GM12872 (cell line): ENCODE measurements at regions not wholly inside any gene's neighbourhood (a gene's known extent, or its start where the extent isn't known, plus 50 kb on each side); places are given as distances from the start of the nearest gene placed in this dataset.

Experiments used
- TF ChIP-seq, protein P1 (sequence below): IDR thresholded peaks from 3 replicates; pipeline ENCODE4 v1.5.1; 2011; ENCODE audit warnings: low read depth, mild to moderate bottlenecking, low read length, moderate library complexity; ENCODE audit not compliant: insufficient read depth

DNA sequence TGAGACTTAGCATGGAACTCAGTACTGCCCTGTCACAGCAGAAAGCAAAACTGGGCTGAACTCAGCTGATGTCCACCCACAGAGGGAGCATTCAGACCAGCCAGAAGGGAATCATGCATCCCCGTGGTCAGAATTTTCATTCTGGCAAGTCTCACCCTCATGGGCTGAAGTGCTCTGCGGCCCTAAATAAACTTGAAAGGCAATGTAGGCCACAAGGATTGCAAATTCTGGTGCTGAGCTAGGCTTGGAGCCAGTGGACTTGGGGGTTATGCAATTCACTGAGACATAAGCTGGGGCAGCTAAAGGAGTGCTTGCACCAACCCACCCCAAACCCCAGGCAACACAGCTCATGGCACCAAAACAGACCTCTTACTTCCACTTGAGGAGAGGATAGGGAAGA, 494.1 kb downstream of the GABRG1 start:
- TF ChIP-seq, protein P1, sequence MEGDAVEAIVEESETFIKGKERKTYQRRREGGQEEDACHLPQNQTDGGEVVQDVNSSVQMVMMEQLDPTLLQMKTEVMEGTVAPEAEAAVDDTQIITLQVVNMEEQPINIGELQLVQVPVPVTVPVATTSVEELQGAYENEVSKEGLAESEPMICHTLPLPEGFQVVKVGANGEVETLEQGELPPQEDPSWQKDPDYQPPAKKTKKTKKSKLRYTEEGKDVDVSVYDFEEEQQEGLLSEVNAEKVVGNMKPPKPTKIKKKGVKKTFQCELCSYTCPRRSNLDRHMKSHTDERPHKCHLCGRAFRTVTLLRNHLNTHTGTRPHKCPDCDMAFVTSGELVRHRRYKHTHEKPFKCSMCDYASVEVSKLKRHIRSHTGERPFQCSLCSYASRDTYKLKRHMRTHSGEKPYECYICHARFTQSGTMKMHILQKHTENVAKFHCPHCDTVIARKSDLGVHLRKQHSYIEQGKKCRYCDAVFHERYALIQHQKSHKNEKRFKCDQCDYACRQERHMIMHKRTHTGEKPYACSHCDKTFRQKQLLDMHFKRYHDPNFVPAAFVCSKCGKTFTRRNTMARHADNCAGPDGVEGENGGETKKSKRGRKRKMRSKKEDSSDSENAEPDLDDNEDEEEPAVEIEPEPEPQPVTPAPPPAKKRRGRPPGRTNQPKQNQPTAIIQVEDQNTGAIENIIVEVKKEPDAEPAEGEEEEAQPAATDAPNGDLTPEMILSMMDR, result no peak

- TF ChIP-seq, protein P1, result no peak
These were observed 501.9 kb downstream of the GABRG1 start for GRCh38 chr4:45621971-45622370.

GRCh38 chr4:45620808-45621207, 503.0 kb downstream of the GABRG1 start:
- TF ChIP-seq, protein P1, result no peak

DNA sequence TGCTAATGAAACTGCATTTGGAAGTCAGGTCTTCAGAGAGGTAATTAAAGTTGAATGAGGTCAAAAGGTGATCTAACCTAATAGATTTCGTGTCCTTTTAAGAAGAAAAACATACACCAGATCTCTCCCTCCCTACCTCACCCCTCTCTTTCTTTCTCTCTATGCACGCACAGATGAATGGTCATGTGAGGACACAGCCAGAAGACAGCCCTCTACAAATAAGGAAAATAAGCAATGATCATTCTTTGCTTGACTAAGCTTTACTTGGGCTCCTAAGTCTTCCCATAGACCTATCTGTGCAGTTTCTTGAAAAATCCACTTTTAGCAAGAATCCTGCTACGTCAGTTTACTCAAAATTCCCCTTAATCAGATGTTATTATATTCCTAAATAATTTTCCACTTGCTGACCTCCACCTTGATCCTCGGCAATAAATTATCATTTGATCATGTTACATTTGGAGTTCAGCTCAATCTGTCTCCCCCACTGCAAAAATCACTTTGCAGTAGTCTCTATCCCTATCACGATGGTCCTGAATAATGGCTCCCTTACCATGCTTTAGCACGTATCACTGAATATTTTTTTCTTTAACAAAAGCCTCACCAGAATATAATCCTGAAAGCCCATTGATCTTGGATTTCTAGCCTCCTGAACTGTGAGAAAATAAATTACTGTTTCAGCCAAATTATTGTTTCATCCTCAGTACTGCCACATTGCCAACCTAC, 527.3 kb downstream of the GABRG1 start:
- TF ChIP-seq, protein P1, result no peak

DNA sequence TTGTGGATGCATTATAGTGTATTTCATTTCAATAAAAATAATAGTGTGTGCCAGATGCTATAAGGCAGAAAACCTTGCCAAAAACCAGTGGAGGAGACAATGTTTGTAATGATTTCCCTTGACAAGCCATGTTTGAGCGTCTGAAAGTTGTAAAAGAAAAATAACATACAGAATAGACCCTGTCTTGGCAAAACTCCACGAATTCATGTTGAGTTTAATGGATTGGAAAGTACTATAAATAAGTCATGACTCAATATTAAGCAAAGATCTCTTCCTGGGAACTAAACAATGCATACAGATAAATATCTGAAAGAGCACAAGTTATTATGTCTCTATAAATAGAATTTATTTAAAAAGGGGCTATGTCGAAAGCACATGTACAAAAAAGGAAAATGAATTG, 543.5 kb downstream of the GABRG1 start:
- TF ChIP-seq, protein P1, result no peak

GRCh38 chr4:45578874-45579273, 545.0 kb downstream of the GABRG1 start:
- TF ChIP-seq, protein P1, result no peak

DNA sequence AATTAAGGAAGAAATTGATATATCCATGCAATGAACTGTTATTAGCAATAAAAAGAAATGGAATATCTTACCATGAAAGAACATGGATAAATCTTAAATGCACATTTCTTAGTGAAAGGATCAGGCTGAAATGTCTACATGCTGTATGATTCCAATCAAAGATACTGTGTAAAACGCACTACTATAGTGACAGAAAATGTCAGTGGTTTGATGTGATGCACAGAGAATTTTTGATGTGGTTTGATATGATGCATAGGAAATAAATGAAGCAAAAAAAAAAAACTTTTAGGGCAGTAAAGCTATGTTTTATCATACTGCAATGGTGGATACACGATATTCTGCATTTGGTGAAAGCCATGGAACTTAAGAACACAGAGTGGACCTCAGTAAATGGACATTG, 547.6 kb downstream of the GABRG1 start:
- TF ChIP-seq, protein P1, result no peak
